Sigmoid colon (tissue), 4 donors: ENCODE measurements at regions not wholly inside any gene's neighbourhood (a gene's known extent, or its start where the extent isn't known, plus 50 kb on each side); places are given as distances from the start of the nearest gene placed in this dataset.

Experiments used
- EP300 ChIP-seq, 4 donors: sonication (generic); formaldehyde crosslinking; IDR thresholded peaks; one replicate each; pipeline ENCODE4 v1.6.1; 2017; ENCODE audit warnings: antibody characterized with exemption in 4 of 4
- POLR2A ChIP-seq, 2 donors: fragments of 450-650 bp; IDR thresholded peaks; one replicate each; pipeline ENCODE4 v1.6.1; 2016; ENCODE audit warnings: antibody characterized with exemption in 2 of 2, mild to moderate bottlenecking in 2 of 2, moderate library complexity in 2 of 2
- POLR2AphosphoS5 ChIP-seq, 4 donors: sonication (generic); formaldehyde crosslinking; IDR thresholded peaks; one replicate each; pipeline ENCODE4 v1.6.1; 2017; ENCODE audit warnings: antibody characterized with exemption in 4 of 4
- TF ChIP-seq, protein P1 (sequence below), 4 experiments: fragments of 450-650 bp in 3 of 4; fragments of 200-600 bp in 1 of 4; IDR thresholded peaks; one replicate each; pipeline ENCODE4 v1.5.1; 2016 to 2019; ENCODE audit warnings: antibody characterized with exemption in 4 of 4, mild to moderate bottlenecking in 3 of 4, moderate library complexity in 2 of 4

DNA sequence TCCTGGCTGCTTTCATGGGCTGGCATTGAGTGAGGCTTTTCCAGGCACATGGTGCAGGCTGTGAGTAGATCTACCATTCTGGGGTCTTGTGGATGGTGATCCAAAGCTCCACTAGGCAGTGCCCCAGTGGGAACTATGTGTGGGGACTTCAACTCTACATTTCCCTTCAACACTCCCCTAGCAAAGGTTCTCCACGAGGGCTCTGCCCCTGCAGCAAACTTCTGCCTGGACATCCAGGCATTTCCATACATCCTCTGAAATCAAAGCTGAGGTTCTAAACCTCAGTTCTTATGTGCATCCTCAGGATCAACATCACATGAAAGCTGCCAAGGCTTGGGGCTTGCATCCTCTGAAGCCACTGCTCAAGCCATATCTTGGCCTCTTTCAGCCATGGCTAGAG lies 282.9 kb upstream of the ZPLD1 start:
- TF ChIP-seq, protein P1, sequence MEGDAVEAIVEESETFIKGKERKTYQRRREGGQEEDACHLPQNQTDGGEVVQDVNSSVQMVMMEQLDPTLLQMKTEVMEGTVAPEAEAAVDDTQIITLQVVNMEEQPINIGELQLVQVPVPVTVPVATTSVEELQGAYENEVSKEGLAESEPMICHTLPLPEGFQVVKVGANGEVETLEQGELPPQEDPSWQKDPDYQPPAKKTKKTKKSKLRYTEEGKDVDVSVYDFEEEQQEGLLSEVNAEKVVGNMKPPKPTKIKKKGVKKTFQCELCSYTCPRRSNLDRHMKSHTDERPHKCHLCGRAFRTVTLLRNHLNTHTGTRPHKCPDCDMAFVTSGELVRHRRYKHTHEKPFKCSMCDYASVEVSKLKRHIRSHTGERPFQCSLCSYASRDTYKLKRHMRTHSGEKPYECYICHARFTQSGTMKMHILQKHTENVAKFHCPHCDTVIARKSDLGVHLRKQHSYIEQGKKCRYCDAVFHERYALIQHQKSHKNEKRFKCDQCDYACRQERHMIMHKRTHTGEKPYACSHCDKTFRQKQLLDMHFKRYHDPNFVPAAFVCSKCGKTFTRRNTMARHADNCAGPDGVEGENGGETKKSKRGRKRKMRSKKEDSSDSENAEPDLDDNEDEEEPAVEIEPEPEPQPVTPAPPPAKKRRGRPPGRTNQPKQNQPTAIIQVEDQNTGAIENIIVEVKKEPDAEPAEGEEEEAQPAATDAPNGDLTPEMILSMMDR (IDR thresholded peaks at IDR 0.05) = no peak
- TF ChIP-seq POLR2AphosphoS5 (IDR thresholded peaks at IDR 0.05) (no peak), POLR2A (IDR thresholded peaks at IDR 0.05) (no peak), EP300 (IDR thresholded peaks at IDR 0.05) (no peak)
